HG02678 (cell line): ENCODE measurements at regions not wholly inside any gene's neighbourhood (a gene's known extent, or its start where the extent isn't known, plus 50 kb on each side); places are given as distances from the start of the nearest gene placed in this dataset.

Source experiments
- ATAC-seq: cut with Tn5 transposase; IDR thresholded peaks from one replicate; pipeline ENCODE4 v1.9.1; 2021; ENCODE audit warnings: mild to moderate bottlenecking, moderate library complexity; ENCODE audit not compliant: unreplicated experiment

- no peak for ATAC-seq
Observed at GRCh38 chr5:93072831-93073459, 508.1 kb downstream of the NR2F1-AS1 start.

- ATAC-seq: no peak
Observed at GRCh38 chr5:93071710-93072109, 509.3 kb downstream of the NR2F1-AS1 start.

DNA sequence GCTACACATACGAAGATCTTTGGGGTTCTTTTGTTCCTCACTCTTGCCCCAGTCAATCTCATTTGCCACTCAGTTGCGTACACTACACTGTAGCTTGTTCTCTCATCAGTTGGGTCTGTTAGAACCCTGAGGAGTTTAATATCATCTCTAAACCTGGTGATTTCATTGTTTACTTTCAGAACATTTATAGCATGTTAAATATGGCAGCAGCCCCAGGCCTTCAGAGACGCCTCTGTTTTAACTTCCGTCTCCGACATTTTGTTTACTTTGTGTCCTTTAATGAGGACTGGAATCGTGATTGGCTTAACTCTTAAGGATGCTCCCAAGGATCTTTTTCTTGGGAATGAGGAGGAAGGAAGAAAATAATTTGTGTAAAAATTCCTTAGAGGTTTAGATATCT is 510.1 kb downstream of the NR2F1-AS1 start:
- ATAC-seq: no peak

GRCh38 chr5:93069276-93069675 is 511.7 kb downstream of the NR2F1-AS1 start:
- ATAC-seq: no peak

GRCh38 chr5:93062548-93062947 is 518.5 kb downstream of the NR2F1-AS1 start:
- ATAC-seq: no peak

DNA sequence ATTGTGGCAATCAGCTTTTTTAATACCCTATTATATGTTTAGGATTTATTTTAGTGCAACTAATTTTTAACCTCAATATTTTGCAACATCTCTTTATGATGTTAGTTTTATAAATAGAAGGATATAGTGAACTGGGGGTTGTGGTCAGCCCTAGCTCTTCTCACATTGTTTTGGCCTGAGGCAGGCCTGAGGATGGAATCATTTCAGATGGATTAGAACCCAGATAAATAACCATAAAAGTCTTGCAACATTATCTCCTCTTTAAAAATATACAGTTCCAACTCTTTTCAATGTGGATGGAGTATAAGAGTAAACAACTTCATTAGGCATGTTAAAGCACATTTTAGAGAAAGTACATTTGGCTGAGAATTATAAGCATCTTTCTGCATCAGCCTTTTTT is 522.7 kb downstream of the NR2F1-AS1 start:
- ATAC-seq: no peak

GRCh38 chr5:93057311-93057710 is 523.7 kb downstream of the NR2F1-AS1 start:
- ATAC-seq: no peak

DNA sequence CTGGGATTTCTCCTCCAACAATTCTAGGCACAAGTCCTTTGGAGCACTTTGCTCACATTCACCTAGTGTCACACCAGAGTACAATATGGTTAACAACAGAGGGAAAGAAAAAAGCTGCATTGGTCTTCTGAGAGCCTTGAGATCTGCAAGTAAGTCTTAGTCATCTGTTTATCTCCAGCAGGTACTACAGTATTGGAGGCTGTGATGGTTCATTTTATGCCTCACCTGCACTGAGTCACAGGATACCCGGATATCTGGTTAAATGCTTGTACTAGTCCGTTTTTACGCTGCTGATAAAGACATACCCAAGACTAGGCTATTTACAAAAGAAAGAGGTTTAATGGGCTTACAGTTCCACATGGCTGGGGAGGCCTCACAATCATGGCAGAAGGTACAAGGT is 525.0 kb downstream of the NR2F1-AS1 start:
- ATAC-seq: no peak

GRCh38 chr5:93055561-93055960 is 525.5 kb downstream of the NR2F1-AS1 start:
- ATAC-seq: no peak

DNA sequence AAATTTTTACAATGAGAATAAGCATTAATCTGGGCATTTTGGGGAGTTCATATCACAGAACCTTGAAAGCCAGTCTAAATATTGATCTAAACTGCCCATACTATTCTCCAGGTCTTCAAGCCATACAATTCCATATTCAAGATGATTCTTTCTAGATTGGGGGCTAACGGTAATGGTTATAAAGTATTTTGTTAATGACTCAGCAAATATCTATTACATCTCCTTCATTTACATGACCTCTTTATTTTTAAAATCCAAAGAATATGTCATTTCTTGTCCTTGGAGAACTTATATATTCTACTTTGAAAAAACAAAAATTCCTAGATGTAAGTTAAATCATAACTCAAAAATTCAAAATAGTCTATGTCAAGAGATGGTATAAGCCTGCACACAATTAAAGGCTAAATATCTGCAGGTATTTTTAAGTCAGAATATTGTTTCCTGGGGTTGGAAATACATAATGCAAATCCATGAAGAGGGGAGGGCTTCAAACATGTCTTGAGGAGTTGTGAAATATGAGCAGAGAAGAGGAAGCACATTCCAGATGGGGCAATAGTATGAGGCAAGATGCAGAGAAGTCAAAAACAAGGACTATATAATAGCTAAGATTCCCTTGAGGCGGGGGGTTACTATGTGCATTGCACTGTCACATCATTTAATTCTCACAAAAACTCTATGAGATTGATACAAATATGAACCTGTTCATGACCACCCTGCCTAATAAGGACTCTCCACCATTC is 526.4 kb downstream of the NR2F1-AS1 start:
- no peak for ATAC-seq

- ATAC-seq: no peak
Observed at GRCh38 chr5:93053825-93054224, 527.2 kb downstream of the NR2F1-AS1 start.

- no peak for ATAC-seq
Observed at GRCh38 chr5:93048858-93049257, 532.2 kb downstream of the NR2F1-AS1 start.

DNA sequence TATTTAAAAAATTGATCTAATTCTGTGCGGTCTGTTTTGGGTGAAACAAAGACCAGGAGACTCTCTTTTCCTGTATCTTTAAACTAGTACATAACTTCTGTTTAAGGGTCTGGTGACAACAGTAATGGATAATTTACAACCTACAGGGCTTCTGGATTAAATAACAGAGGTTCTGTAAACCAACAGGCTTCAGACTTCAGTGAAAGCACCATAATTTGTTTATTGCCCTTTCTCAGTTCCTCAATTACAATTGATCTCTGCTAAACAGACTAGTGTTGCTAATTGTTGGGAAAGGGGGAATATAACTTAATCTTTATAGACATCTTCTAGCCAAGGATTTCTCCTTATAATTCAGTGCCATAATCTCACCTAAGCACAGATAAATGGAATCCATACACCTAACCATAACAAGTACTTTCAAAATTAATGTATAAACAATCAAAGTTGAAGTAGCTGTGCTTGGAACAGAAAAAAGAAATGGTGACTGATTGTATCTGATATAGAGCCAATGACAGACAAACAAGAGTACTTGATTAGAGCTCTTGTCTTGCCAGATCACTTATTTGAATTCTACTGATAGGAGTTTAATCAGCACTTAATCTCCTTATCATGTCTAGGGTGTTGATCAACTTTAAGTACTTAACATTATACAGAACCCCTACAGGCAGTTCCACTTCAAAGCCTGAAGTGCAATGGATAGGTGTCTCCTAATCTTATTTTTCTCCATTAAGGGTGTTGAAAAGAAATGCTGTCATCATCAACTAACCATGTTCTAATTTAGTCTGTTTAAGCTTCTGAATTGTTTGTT is 536.0 kb downstream of the NR2F1-AS1 start:
- no peak for ATAC-seq

GRCh38 chr5:93039888-93040287 is 541.1 kb downstream of the NR2F1-AS1 start:
- ATAC-seq: no peak

DNA sequence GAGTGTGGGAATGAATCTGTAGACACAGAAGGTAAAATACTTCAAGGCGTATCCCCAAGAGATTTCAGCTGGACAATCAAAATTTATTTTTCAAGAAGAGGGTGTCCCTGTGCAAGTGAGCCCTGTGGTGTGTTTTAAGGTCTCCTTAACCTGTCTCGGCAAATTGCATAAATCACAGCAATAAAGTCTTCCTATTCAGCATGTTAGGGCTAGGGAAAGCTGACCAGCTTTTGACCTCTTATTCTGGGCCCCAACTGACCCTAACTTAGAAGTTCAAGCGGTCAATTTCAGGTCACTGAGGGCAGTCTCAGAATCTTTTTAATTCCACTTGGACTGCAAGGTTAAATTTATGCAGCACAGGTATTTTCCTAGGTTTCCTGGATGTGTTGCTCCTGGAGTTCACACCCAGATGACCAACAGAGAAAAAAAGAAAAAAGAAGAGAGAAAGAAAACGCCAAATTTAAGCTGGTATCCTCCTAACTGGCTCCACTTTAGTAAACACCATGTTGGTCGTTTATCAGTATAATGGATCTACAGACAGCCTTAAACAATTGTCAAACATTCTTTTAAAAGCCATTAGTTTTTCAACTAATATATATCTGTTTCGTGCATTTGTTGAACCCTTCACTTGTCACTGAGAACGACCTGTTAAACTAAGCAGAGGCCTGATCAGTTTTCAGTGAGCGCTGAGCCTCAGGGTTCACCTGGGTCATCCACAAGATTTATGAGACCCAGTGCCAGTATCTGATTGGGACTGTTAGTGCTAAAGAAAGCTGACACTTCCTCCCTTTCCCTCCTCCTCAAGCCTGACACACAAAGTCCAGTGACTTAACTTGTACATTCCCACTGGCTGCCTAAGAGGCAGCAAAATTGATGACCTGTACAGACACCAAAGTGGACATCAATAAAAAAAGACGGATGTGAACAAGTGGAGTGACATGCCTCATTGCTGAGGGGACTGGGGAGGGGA is 546.1 kb downstream of the NR2F1-AS1 start:
- ATAC-seq: no peak

GRCh38 chr5:93022796-93023447 is 558.1 kb downstream of the NR2F1-AS1 start:
- no peak for ATAC-seq

- no peak for ATAC-seq
Observed at GRCh38 chr5:93022211-93022610, 558.8 kb downstream of the NR2F1-AS1 start.

- no peak for ATAC-seq
Observed at GRCh38 chr5:93019896-93020295, 561.1 kb downstream of the NR2F1-AS1 start.

DNA sequence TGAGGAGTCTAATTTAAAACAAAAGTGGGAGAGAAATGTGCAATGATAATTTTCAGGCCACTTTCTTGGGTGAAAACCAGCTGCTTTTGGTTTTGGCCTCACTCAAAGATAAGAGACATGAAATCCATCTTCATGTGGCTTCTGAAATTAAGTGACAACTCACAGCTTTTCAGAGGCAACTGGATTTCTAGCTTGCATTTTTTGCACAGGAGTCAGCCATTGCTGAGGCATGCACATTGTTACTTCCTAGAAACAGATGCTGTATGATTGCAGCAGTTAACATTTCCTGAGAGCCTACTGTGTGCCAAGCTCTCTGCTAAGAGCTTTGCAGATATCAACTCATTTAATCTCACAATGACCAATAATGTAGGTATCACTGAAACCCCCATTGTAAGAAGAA is 562.6 kb downstream of the NR2F1-AS1 start:
- no peak for ATAC-seq

GRCh38 chr5:93017849-93018248 is 563.2 kb downstream of the NR2F1-AS1 start:
- ATAC-seq: no peak
